Myocyte (in vitro differentiated cells): ENCODE measurements at regions not wholly inside any gene's neighbourhood (a gene's known extent, or its start where the extent isn't known, plus 50 kb on each side); places are given as distances from the start of the nearest gene placed in this dataset.

Experiments used
- DNase-seq: peaks from one replicate; pipeline ENCODE4 v3.0.0-alpha.2; 2012; ENCODE audit warnings: low read depth

- no peak for DNase-seq
These were observed 1089.5 kb upstream of the LRRN3 start for GRCh38 chr7:110001254-110001938.

GRCh38 chr7:110003827-110004226 is 1087.1 kb upstream of the LRRN3 start:
- no peak for DNase-seq

- DNase-seq: no peak
These were observed 1083.4 kb upstream of the LRRN3 start for GRCh38 chr7:110007320-110008063.

GRCh38 chr7:110010359-110010758 is 1080.6 kb upstream of the LRRN3 start:
- DNase-seq: no peak

- no peak for DNase-seq
These were observed 1073.5 kb upstream of the LRRN3 start for GRCh38 chr7:110017405-110017804.

- no peak for DNase-seq
These were observed 1063.5 kb upstream of the LRRN3 start for GRCh38 chr7:110027385-110027784.

- DNase-seq: no peak
These were observed 1047.4 kb upstream of the LRRN3 start for GRCh38 chr7:110043519-110043918.

- DNase-seq: no peak
These were observed 1040.1 kb upstream of the LRRN3 start for GRCh38 chr7:110050785-110051184.

- DNase-seq: no peak
These were observed 1039.6 kb upstream of the LRRN3 start for GRCh38 chr7:110051372-110051771.

GRCh38 chr7:110056331-110056730 is 1034.6 kb upstream of the LRRN3 start:
- no peak for DNase-seq

- DNase-seq: no peak
These were observed 1032.5 kb upstream of the LRRN3 start for GRCh38 chr7:110058401-110058800.

- no peak for DNase-seq
These were observed 1029.5 kb upstream of the LRRN3 start for GRCh38 chr7:110061387-110061786.

GRCh38 chr7:110065121-110065520 is 1025.8 kb upstream of the LRRN3 start:
- DNase-seq: no peak

GRCh38 chr7:110066843-110067242 is 1024.1 kb upstream of the LRRN3 start:
- DNase-seq: no peak

- no peak for DNase-seq
These were observed 1019.7 kb upstream of the LRRN3 start for GRCh38 chr7:110071192-110071591.

GRCh38 chr7:110075450-110075849 is 1015.5 kb upstream of the LRRN3 start:
- no peak for DNase-seq

GRCh38 chr7:110076194-110076593 is 1014.7 kb upstream of the LRRN3 start:
- DNase-seq: no peak

- DNase-seq: no peak
These were observed 1006.6 kb upstream of the LRRN3 start for GRCh38 chr7:110084181-110084807.

GRCh38 chr7:110090110-110090820 is 1000.7 kb upstream of the LRRN3 start:
- no peak for DNase-seq

- DNase-seq: no peak
These were observed 995.4 kb upstream of the LRRN3 start for GRCh38 chr7:110095372-110096052.

GRCh38 chr7:110104243-110104642 is 986.7 kb upstream of the LRRN3 start:
- no peak for DNase-seq
